ENCODE measurements at regions not wholly inside any gene's neighbourhood (a gene's known extent, or its start where the extent isn't known, plus 50 kb on each side); places are given as distances from the start of the nearest gene placed in this dataset.
"Not testable (repeated sequence)": the region's sequence is repeated elsewhere in the genome, so short reads cannot be mapped to it uniquely, and the experiment has no call there.

GRCh38 chr16:10258930-10259603 is 76.8 kb upstream of the GRIN2A start:
- H3K27me3 ChIP-seq (ENCODE audit: control insufficient read depth in 2 of 2, insufficient read depth in 2 of 2, low read length in 2 of 2); H3K27ac Mint-ChIP-seq; ATAC-seq; H3K4me3 ChIP-seq (ENCODE audit: low read length); H3K4me1 ChIP-seq (ENCODE audit: control insufficient read depth in 2 of 2, insufficient read depth in 2 of 2, low read length in 2 of 2); H3K27me3 Mint-ChIP-seq; H3K9me3 ChIP-seq (ENCODE audit: control insufficient read depth in 2 of 3, low read length in 3 of 3); H3K4me3 Mint-ChIP-seq; H3K27ac ChIP-seq (ENCODE audit: low read depth, low read length); H3K36me3 Mint-ChIP-seq; H3K4me1 Mint-ChIP-seq; H3K9me3 Mint-ChIP-seq; H3K36me3 ChIP-seq (ENCODE audit: control insufficient read depth in 2 of 3, insufficient read depth in 3 of 3, low read length in 3 of 3); DNase-seq; POLR2A ChIA-PET: not testable (repeated sequence)
- intact Hi-C loops (cut with micrococcal nuclease): loop anchor here (5.0 to 10.0 kb wide), 2 partner anchors 56 to 1692 kb away; no protein-coding TSS in a partner anchor
- CTCF ChIA-PET: interaction anchor here (1.0 kb wide), 1 partner anchor 250 kb away, joined by 3 read pairs; no protein-coding TSS in a partner anchor

GRCh38 chr16:10261077-10261476 is 78.8 kb upstream of the GRIN2A start:
- Histone ChIP-seq H3K9me3 (ENCODE audit: control insufficient read depth in 2 of 3, low read length in 3 of 3) (no peaks in the 10 kb centered on the region), H3K27ac (ENCODE audit: low read depth, low read length) (no peak overlapping the region), H3K27me3 (ENCODE audit: control insufficient read depth in 2 of 2, insufficient read depth in 2 of 2, low read length in 2 of 2) (no peaks in the 10 kb centered on the region), H3K36me3 (ENCODE audit: control insufficient read depth in 2 of 3, insufficient read depth in 3 of 3, low read length in 3 of 3) (no peaks in the 10 kb centered on the region), H3K4me3 (ENCODE audit: low read length) (no peak overlapping the region), H3K4me1 (ENCODE audit: control insufficient read depth in 2 of 2, insufficient read depth in 2 of 2, low read length in 2 of 2) (no peaks in the 10 kb centered on the region)
- intact Hi-C loops (cut with micrococcal nuclease): no loop called here
- H3K4me3 Mint-ChIP-seq: no peak overlapping the region
- peaks cover 0 to 5% (median 1%) of the 10 kb centered on the region in 5 donors for H3K27me3 Mint-ChIP-seq
- H3K36me3 Mint-ChIP-seq: no peaks in the 10 kb centered on the region
- H3K27ac Mint-ChIP-seq: no peak overlapping the region
- no peak for ATAC-seq
- DNase-seq: no peak
- ChIA-PET POLR2A (no interaction called here), CTCF (interaction anchor here (0.6 kb wide), 1 partner anchor 250 kb away, joined by 4 read pairs; no protein-coding TSS in a partner anchor)
- H3K9me3 Mint-ChIP-seq: no peaks in the 10 kb centered on the region
- peaks cover 0 to 8% (median 4%) of the 10 kb centered on the region in 7 donors for H3K4me1 Mint-ChIP-seq

- POLR2A ChIA-PET; H3K27me3 Mint-ChIP-seq; H3K4me1 Mint-ChIP-seq; H3K9me3 Mint-ChIP-seq; H3K9me3 ChIP-seq (ENCODE audit: control insufficient read depth in 2 of 3, low read length in 3 of 3); H3K36me3 Mint-ChIP-seq; intact Hi-C loops (cut with micrococcal nuclease); H3K36me3 ChIP-seq (ENCODE audit: control insufficient read depth in 2 of 3, insufficient read depth in 3 of 3, low read length in 3 of 3); H3K4me1 ChIP-seq (ENCODE audit: control insufficient read depth in 2 of 2, insufficient read depth in 2 of 2, low read length in 2 of 2); H3K4me3 ChIP-seq (ENCODE audit: low read length); H3K27ac Mint-ChIP-seq; DNase-seq; ATAC-seq; H3K4me3 Mint-ChIP-seq; H3K27me3 ChIP-seq (ENCODE audit: control insufficient read depth in 2 of 2, insufficient read depth in 2 of 2, low read length in 2 of 2); H3K27ac ChIP-seq (ENCODE audit: low read depth, low read length): not testable (repeated sequence)
- CTCF ChIA-PET: interaction anchor here (0.6 kb wide), 1 partner anchor 249 kb away, joined by 4 read pairs; no protein-coding TSS in a partner anchor
Observed at GRCh38 chr16:10261526-10261925, 79.3 kb upstream of the GRIN2A start.

GRCh38 chr16:10262377-10263132 is 80.3 kb upstream of the GRIN2A start:
- Histone ChIP-seq H3K9me3 (ENCODE audit: control insufficient read depth in 2 of 3, low read length in 3 of 3) (no peaks in the 10 kb centered on the region), H3K36me3 (ENCODE audit: control insufficient read depth in 2 of 3, insufficient read depth in 3 of 3, low read length in 3 of 3) (no peaks in the 10 kb centered on the region), H3K27ac (ENCODE audit: low read depth, low read length) (no peak overlapping the region), H3K4me3 (ENCODE audit: low read length) (no peak overlapping the region), H3K27me3 (ENCODE audit: control insufficient read depth in 2 of 2, insufficient read depth in 2 of 2, low read length in 2 of 2) (no peaks in the 10 kb centered on the region), H3K4me1 (ENCODE audit: control insufficient read depth in 2 of 2, insufficient read depth in 2 of 2, low read length in 2 of 2) (no peaks in the 10 kb centered on the region)
- intact Hi-C loops (cut with micrococcal nuclease): no loop called here
- H3K4me1 Mint-ChIP-seq: peaks cover 0 to 11% (median 0%) of the 10 kb centered on the region in 7 donors
- ChIA-PET CTCF (interaction anchor here (1.0 kb wide), 1 partner anchor 247 kb away, joined by 3 read pairs; no protein-coding TSS in a partner anchor), POLR2A (no interaction called here)
- H3K9me3 Mint-ChIP-seq: no peaks in the 10 kb centered on the region
- no peak for ATAC-seq
- peaks cover 0 to 5% (median 0%) of the 10 kb centered on the region in 5 donors for H3K27me3 Mint-ChIP-seq
- no peak for DNase-seq
- no peak overlapping the region for H3K27ac Mint-ChIP-seq
- H3K4me3 Mint-ChIP-seq: no peak overlapping the region
- H3K36me3 Mint-ChIP-seq: no peaks in the 10 kb centered on the region

GRCh38 chr16:10265770-10266615 is 83.8 kb upstream of the GRIN2A start:
- peaks cover 0 to 4% (median 0%) of the 10 kb centered on the region in 5 donors for H3K36me3 Mint-ChIP-seq
- Histone ChIP-seq H3K27ac (ENCODE audit: low read depth, low read length) (no peak overlapping the region), H3K9me3 (ENCODE audit: control insufficient read depth in 2 of 3, low read length in 3 of 3) (no peaks in the 10 kb centered on the region), H3K36me3 (ENCODE audit: control insufficient read depth in 2 of 3, insufficient read depth in 3 of 3, low read length in 3 of 3) (no peaks in the 10 kb centered on the region), H3K4me3 (ENCODE audit: low read length) (no peak overlapping the region), H3K27me3 (ENCODE audit: control insufficient read depth in 2 of 2, insufficient read depth in 2 of 2, low read length in 2 of 2) (no peaks in the 10 kb centered on the region), H3K4me1 (ENCODE audit: control insufficient read depth in 2 of 2, insufficient read depth in 2 of 2, low read length in 2 of 2) (no peaks in the 10 kb centered on the region)
- ChIA-PET CTCF (interaction anchor here (0.5 kb wide), 1 partner anchor 1282 kb away, joined by 5 read pairs; no protein-coding TSS in a partner anchor), POLR2A (no interaction called here)
- ATAC-seq: no peak
- H3K4me3 Mint-ChIP-seq: no peak overlapping the region
- DNase-seq: no peak
- H3K27ac Mint-ChIP-seq: no peak overlapping the region
- peaks cover 0 to 12% (median 3%) of the 10 kb centered on the region in 11 donors for H3K9me3 Mint-ChIP-seq
- peaks cover 0 to 6% (median 0%) of the 10 kb centered on the region in 7 donors for H3K4me1 Mint-ChIP-seq
- intact Hi-C loops (cut with micrococcal nuclease): no loop called here
- H3K27me3 Mint-ChIP-seq: no peaks in the 10 kb centered on the region

GRCh38 chr16:10266809-10267208 is 84.6 kb upstream of the GRIN2A start:
- Histone ChIP-seq H3K27me3 (ENCODE audit: control insufficient read depth in 2 of 2, insufficient read depth in 2 of 2, low read length in 2 of 2) (no peaks in the 10 kb centered on the region), H3K9me3 (ENCODE audit: control insufficient read depth in 2 of 3, low read length in 3 of 3) (no peaks in the 10 kb centered on the region), H3K36me3 (ENCODE audit: control insufficient read depth in 2 of 3, insufficient read depth in 3 of 3, low read length in 3 of 3) (no peaks in the 10 kb centered on the region), H3K4me1 (ENCODE audit: control insufficient read depth in 2 of 2, insufficient read depth in 2 of 2, low read length in 2 of 2) (no peaks in the 10 kb centered on the region), H3K4me3 (ENCODE audit: low read length) (no peak overlapping the region), H3K27ac (ENCODE audit: low read depth, low read length) (no peak overlapping the region)
- Mint-ChIP-seq H3K36me3 (peaks cover 0 to 4% (median under 1%) of the 10 kb centered on the region in 5 donors), H3K9me3 (peaks cover 0 to 13% (median 3%) of the 10 kb centered on the region in 11 donors), H3K4me3 (peak overlapping the region in 1 of 10 donors; percentile 3), H3K27ac (no peak overlapping the region), H3K27me3 (no peaks in the 10 kb centered on the region), H3K4me1 (peaks cover 0 to 6% (median 0%) of the 10 kb centered on the region in 7 donors)
- ChIA-PET POLR2A (no interaction called here), CTCF (no interaction called here)
- ATAC-seq: no peak
- intact Hi-C loops (cut with micrococcal nuclease): no loop called here
- DNase-seq: no peak

Measured in naive thymus-derived CD4-positive, alpha-beta T cell (primary cell).